DOHH2 (cell line): ENCODE measurements at regions not wholly inside any gene's neighbourhood (a gene's known extent, or its start where the extent isn't known, plus 50 kb on each side); places are given as distances from the start of the nearest gene placed in this dataset.
A peak's percentile ranks its signal among the peaks of the same experiment; 100 is the strongest.

Source experiments
- H3F3A ChIP-seq: fragments of 200-600 bp; sonication (generic), shearing (Covaris generic); 2 replicates; pipeline ENCODE4 v1.6.0; 2016; ENCODE audit warnings: antibody characterized with exemption, mild to moderate bottlenecking; ENCODE audit not compliant: control insufficient read depth, insufficient read depth
- H3K27ac ChIP-seq: fragments of 200-600 bp; sonication (generic); 2 replicates; pipeline ENCODE4 v1.5.1; 2014; ENCODE audit warnings: low read depth, mild to moderate bottlenecking, low read length, moderate library complexity
- H3K27me3 ChIP-seq: fragments of 200-600 bp; sonication (generic); 2 replicates; pipeline ENCODE4 v1.6.1; 2014; ENCODE audit warnings: mild to moderate bottlenecking, low read length, mixed read lengths; ENCODE audit not compliant: control insufficient read depth
- H3K36me3 ChIP-seq: fragments of 200-600 bp; sonication (generic); 2 replicates; pipeline ENCODE4 v1.6.1; 2014; ENCODE audit warnings: mild to moderate bottlenecking, low read length, moderate library complexity, mixed read lengths; ENCODE audit not compliant: control insufficient read depth
- H3K4me1 ChIP-seq: fragments of 200-600 bp; sonication (generic); 2 replicates; pipeline ENCODE4 v1.6.1; 2014; ENCODE audit warnings: mild to moderate bottlenecking, low read length, mixed read lengths; ENCODE audit not compliant: control insufficient read depth
- H3K4me2 ChIP-seq: fragments of 200-600 bp; sonication (generic); 2 replicates; pipeline ENCODE4 v1.6.0; 2014; ENCODE audit warnings: mild to moderate bottlenecking, low read length, moderate library complexity
- H3K4me3 ChIP-seq: fragments of 200-600 bp; sonication (generic); 2 replicates; pipeline ENCODE4 v1.5.1; 2014; ENCODE audit warnings: mild to moderate bottlenecking, low read length, mixed read lengths
- H3K79me2 ChIP-seq: fragments of 200-600 bp; sonication (generic); 2 replicates; pipeline ENCODE4 v1.6.1; 2014; ENCODE audit warnings: mild to moderate bottlenecking, low read length, mixed read lengths; ENCODE audit not compliant: control insufficient read depth
- H3K9me2 ChIP-seq: fragments of 200-600 bp; sonication (generic); replicated peaks from 2 replicates; pipeline ENCODE4 v1.6.1; 2014; ENCODE audit warnings: mild to moderate bottlenecking, low read length, mixed read lengths; ENCODE audit not compliant: control insufficient read depth
- H3K9me3 ChIP-seq: fragments of 200-600 bp; sonication (generic); 2 replicates; pipeline ENCODE4 v1.6.1; 2014; ENCODE audit warnings: antibody characterized with exemption, low read length, mixed read lengths; ENCODE audit not compliant: control insufficient read depth, insufficient read depth
- H4K20me1 ChIP-seq: fragments of 200-600 bp; sonication (generic); 2 replicates; pipeline ENCODE4 v1.6.0; 2014; ENCODE audit warnings: low read depth, mild to moderate bottlenecking, antibody characterized with exemption, low read length, moderate library complexity; ENCODE audit not compliant: control insufficient read depth, insufficient read depth
- CTCF ChIP-seq: fragments of 200-600 bp; sonication (generic); IDR thresholded peaks from one replicate; pipeline ENCODE4 v1.5.1; 2014; ENCODE audit warnings: antibody characterized with exemption, mild to moderate bottlenecking, low read depth, low read length; ENCODE audit not compliant: poor library complexity, severe bottlenecking
- EZH2phosphoT487 ChIP-seq: fragments of 200-600 bp; sonication (generic); IDR thresholded peaks from 2 replicates; pipeline ENCODE4 v1.6.1; 2017; ENCODE audit warnings: borderline replicate concordance, mild to moderate bottlenecking, antibody characterized with exemption, low read length, moderate library complexity, mixed read lengths

DNA sequence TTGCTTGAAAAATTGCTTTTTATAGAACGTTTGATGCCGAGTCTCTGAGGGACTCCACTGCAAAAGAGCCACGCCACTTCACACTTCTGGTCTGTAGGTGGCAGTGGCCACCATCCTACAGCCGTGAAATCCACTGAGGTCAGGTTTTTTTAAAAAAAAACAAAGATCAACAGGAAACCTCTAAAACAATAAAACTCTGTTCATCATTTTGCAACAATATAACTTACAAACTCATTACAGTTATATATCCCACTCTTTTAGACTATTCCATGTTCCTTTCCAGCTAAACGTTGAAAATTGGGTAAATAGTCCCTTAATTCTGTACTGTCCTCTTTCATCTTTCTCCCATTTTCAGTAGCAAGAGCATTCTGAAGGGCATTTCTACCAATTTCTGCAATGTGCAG lies 64.6 kb upstream of the FMN2 start:
- Histone ChIP-seq H3K4me3 (no peak overlapping the region), H4K20me1 (no peaks in the 10 kb centered on the region), H3F3A (no peaks in the 10 kb centered on the region), H3K9me2 (no peaks in the 10 kb centered on the region), H3K27ac (no peak overlapping the region), H3K27me3 (peaks cover 3% of the 10 kb centered on the region; the same call in 1 of the 2 replicates), H3K36me3 (no peaks in the 10 kb centered on the region), H3K4me1 (no peaks in the 10 kb centered on the region), H3K79me2 (no peaks in the 10 kb centered on the region), H3K9me3 (no peaks in the 10 kb centered on the region), H3K4me2 (no peak overlapping the region)
- no peak for TF ChIP-seq EZH2phosphoT487
- peak; percentile 92 for TF ChIP-seq CTCF

- H3K4me2 ChIP-seq, result no peak overlapping the region
- H4K20me1 ChIP-seq, result no peaks in the 10 kb centered on the region
These were observed 62.3 kb upstream of the FMN2 start for GRCh38 chr1:240029418-240029817.

DNA sequence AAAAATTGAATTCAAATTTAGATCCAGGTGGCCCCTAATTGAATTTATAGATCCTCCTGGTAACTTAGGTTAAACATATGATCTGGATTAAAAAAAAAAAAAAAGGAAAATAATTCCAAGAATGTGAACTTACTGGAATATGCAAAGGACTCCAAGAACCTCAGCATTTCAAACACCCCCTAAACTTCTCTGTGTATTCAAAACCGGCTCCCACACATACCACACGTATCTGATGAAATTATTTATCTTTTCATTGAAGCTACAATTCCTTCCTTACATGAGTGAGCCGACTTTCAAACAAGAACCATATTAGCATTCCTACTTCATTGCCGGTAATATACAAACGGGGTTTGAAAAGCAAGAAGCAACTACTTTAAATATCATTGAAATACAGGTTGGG lies 61.4 kb upstream of the FMN2 start:
- Histone ChIP-seq H3K79me2 (no peaks in the 10 kb centered on the region), H3K9me3 (no peaks in the 10 kb centered on the region), H3K36me3 (no peaks in the 10 kb centered on the region), H3K9me2 (no peaks in the 10 kb centered on the region), H3F3A (no peaks in the 10 kb centered on the region), H3K4me3 (no peak overlapping the region), H3K27me3 (peaks cover 13% of the 10 kb centered on the region), H4K20me1 (no peaks in the 10 kb centered on the region), H3K4me1 (no peaks in the 10 kb centered on the region), H3K27ac (no peak overlapping the region), H3K4me2 (no peak overlapping the region)
- TF ChIP-seq EZH2phosphoT487 (no peak), CTCF (no peak)

More at GRCh38 chr1:240029418-240029817, 62.3 kb upstream of the FMN2 start:
- H3K79me2 ChIP-seq, result no peaks in the 10 kb centered on the region
- no peaks in the 10 kb centered on the region for H3K4me1 ChIP-seq
- H3K27me3 ChIP-seq, result peaks cover 13% of the 10 kb centered on the region
- no peaks in the 10 kb centered on the region for H3K36me3 ChIP-seq
- no peak for TF ChIP-seq EZH2phosphoT487
- no peak for TF ChIP-seq CTCF
- H3K9me3 ChIP-seq, result no peaks in the 10 kb centered on the region
- no peaks in the 10 kb centered on the region for H3K9me2 ChIP-seq
- no peak overlapping the region for H3K4me3 ChIP-seq
- no peak overlapping the region for H3K27ac ChIP-seq
- H3F3A ChIP-seq, result no peaks in the 10 kb centered on the region

GRCh38 chr1:240031009-240031408 lies 60.7 kb upstream of the FMN2 start:
- no peaks in the 10 kb centered on the region for H3K9me2 ChIP-seq
- H3F3A ChIP-seq, result no peaks in the 10 kb centered on the region
- H4K20me1 ChIP-seq, result no peaks in the 10 kb centered on the region
- H3K27me3 ChIP-seq, result peaks cover 13% of the 10 kb centered on the region
- no peak overlapping the region for H3K27ac ChIP-seq
- no peaks in the 10 kb centered on the region for H3K9me3 ChIP-seq
- TF ChIP-seq CTCF, result no peak
- no peak for TF ChIP-seq EZH2phosphoT487
- H3K36me3 ChIP-seq, result no peaks in the 10 kb centered on the region
- no peak overlapping the region for H3K4me2 ChIP-seq
- no peaks in the 10 kb centered on the region for H3K4me1 ChIP-seq
- no peak overlapping the region for H3K4me3 ChIP-seq
- no peaks in the 10 kb centered on the region for H3K79me2 ChIP-seq
